Activated naive CD4-positive, alpha-beta T cell (primary cell): ENCODE measurements at regions not wholly inside any gene's neighbourhood (a gene's known extent, or its start where the extent isn't known, plus 50 kb on each side); places are given as distances from the start of the nearest gene placed in this dataset.

Experiments used
- DNase-seq, 4 experiments: peaks; one replicate each; lab custom pipeline; 2025; lab: John Stamatoyannopoulos, UW

GRCh38 chr1:193348091-193348768 lies 161.8 kb upstream of the B3GALT2 start:
- no peak for DNase-seq

- DNase-seq = no peak
Measured at GRCh38 chr1:193346085-193346484, 159.7 kb upstream of the B3GALT2 start.

GRCh38 chr1:193342811-193343210 lies 156.4 kb upstream of the B3GALT2 start:
- no peak for DNase-seq

- DNase-seq = no peak
Measured at GRCh38 chr1:193340331-193340730, 153.9 kb upstream of the B3GALT2 start.

DNA sequence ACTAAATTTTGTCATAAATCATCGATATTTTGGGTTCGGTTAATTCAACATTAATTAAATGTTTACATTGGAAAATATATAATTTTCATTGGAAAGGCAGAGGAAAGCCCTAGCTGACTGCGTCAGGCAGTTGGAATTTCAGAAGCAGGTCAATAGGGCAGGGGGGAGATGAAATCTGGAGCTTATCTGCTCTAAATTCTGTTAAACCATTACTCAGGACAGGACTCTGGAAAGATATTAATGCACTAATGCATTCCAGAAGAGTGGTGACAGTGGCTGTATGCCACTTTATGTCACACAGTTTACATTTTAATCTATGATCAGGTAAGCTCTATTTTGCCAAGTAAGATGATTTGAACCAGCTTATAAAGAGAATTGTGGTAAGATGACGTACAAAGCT lies 153.0 kb upstream of the B3GALT2 start:
- no peak for DNase-seq

DNA sequence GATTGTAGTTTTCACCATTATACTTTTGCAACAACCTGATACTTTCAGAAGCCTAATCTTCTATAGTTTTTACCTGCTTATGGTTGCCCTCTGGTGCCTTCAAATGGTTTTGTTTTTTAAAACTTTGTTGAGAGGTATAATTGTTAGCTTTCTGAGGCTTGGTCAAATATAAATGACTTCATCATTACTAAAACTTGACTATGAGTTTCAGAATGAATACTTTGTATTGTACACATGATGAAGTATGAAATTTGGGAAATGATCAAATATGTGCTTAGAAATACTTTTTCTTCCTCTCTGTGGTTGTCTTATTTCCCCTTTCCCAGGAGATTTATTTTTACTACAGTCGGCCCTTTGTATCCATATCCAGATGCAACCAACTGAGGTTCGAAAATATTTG lies 151.8 kb upstream of the B3GALT2 start:
- DNase-seq = no peak

DNA sequence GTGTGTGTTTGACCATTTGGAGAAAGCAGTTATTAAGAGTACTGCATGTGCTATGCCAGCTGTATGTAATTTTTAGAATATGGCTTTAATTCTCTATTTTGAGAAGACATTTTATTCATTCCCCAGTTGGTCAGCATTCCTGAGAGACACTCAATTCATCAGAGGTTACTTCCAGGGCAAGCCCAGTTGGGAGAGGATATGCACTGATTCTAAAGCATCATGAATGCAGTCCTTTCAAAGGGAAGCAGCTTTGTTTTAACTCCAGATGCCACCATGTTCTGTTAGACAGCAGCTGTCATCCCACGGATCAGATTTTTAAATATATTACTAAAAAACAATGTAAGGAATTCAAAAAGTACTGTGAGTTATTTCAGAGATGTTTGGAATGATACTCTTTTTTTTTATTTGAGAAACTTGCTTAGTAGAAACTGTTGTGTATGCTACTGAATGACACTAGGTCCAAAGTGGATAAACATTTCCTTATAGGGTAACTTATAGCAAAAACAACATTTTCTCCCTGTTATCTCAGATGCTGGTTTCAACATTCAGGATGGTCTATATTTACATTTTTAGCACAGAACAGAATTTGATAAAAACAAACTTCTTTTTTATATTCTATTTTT lies 149.5 kb upstream of the B3GALT2 start:
- no peak for DNase-seq

- no peak for DNase-seq
Measured at GRCh38 chr1:193333166-193333565, 146.8 kb upstream of the B3GALT2 start.

- DNase-seq = no peak
Measured at GRCh38 chr1:193326296-193326695, 139.9 kb upstream of the B3GALT2 start.

DNA sequence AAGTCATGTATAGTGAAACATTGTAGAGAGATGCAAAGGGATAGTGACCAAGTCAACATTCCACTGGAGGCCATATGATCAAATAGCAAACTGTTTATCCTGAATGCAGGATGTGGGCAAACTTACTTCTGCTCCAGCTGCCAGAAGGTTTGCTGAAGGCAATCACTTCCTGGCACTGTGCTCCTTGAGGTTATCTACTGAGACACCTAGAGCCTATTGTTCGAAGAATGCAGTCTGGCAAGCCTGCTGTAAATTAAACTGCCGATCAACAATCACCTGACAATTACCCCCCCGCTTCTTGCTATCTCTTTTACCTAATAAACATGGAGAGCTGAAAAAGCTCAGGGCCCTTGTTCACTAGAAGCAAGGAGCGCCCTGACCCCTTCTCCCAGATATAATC lies 139.4 kb upstream of the B3GALT2 start:
- DNase-seq = no peak

DNA sequence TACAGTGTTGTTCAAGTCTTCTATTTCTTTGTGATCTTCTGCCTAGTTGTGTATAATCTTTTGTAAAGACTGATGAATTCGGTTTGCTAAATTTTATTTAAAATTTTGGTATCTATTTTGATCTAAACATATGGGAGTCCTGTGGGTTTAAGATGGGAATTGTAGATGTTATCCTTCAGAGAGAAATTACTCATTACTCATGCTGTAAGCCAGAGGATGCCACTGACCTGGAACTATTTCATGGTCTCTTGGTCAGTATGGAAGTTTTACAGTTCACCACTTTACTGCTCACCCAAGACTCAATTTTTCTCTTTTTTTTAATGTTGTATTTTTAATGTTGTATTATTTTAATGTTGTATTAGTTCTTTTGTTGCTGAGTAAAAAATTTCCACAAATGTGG lies 138.6 kb upstream of the B3GALT2 start:
- no peak for DNase-seq

GRCh38 chr1:193322211-193322610 lies 135.8 kb upstream of the B3GALT2 start:
- DNase-seq = no peak

DNA sequence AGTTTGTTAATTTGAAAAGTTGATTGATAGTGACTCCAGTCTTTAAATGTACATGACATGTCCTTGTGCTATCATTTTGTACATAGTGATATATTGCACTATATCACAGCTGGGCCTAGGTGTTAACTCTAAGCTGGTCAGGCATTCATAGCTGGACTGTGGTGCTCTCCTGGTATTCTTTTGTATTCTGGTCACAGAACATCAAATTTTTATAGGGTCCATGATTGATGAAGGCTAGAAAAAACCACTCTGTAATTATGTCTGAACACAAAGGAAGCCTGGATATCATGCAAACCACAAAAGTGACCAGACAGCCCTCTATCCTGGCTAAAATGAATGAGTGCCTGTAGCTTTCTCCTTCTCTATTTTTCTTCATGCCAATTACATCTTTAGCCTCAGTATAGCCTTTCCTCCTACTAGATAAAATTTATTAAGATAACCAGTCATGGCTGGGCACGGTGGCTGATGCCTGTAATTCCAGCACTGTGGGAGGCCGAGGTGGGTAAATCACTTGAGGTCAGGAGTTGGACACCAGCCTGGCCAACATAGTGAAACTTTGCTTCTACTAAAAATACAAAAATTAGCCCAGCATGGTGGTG lies 134.9 kb upstream of the B3GALT2 start:
- DNase-seq = no peak

DNA sequence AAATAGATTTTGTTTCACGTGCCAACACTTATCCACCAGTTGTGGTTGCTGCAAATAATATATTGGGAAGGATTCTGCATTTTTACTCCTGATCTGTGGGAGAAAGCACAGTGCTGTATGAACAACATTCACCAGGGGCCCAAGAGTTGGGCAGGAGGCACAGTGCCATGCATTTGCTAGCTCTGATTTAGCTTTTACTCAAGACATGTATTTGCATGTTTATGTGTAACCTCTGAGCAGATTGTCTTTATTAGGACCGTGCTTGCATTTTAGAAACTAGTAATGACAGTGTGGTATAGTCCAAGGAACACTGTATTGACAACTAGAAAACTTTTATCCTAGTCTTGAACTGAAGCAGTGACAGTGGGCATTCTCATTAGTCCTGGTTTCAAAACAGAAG lies 133.9 kb upstream of the B3GALT2 start:
- no peak for DNase-seq

DNA sequence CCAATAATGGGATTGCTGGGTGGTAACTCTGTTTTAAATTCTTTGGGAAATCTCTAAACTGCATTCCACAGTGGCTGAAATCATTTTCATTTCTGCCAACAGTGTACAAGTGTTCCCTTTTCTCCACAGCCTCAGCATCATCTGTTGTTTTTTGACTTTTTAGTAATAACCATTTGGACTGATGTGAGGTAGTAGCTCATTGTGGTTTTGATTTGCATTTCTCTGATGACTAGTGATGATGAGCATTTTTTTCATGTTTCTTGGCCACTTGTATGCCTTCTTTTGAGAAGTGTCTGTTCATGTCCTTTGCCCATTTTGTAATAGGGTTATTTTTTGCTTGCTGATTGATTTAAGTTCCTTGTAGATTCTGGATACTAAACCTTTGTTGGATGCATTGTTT lies 131.9 kb upstream of the B3GALT2 start:
- DNase-seq = no peak

DNA sequence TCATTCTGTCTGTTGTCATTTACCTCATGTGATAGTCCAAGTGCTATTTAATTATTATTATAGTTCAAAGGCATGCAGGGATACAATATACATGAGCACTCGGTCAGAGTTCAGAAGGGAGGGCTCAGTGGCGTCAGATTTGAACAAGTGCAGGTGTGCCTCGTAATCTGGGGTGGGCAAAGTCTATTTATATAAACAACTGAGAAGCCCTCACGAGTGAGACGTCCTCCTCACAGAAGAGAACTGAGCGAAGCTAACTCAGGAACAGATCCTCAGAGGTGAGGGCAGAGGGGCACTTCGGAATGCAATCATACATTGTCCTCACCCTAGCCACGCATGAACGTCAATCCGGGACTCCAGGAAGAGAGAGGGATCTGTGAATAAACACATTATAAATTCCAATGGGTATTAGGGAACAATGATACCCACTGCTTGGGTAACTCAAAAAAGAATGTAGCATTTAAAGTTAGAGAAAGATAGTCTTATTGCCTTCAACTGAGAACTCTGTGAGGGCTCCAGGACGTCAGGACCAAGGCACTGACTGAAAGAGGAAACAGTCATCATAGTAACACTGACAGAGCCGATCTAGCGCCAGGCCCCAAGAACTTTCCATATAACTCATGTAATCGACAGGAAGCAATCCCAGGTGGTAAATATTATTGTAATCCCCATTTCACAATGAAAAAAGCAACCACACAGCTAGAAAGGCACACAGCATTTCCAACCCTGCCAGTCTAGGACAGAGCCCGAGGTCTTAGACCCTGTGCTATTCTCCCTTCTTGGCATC lies 127.1 kb upstream of the B3GALT2 start:
- no peak for DNase-seq

DNA sequence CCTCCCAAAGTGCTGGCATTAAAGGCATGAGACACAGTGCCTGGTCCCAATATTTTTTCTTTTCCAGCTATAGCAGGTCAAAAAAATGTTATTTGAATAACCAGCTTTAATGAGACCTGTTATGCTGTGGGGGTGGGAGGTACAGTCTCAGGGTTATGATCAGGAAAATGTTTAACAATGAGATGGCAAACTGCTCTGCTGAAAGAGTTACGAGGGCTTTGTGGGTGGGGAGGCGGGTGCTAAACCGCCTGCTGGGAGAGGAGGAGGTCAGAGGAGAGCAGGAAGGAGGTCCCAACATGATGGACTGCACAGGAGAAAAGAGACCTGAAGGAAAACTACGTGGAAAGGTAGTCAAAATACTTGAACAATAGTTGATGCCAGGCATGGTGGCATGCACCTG lies 126.0 kb upstream of the B3GALT2 start:
- DNase-seq = no peak

DNA sequence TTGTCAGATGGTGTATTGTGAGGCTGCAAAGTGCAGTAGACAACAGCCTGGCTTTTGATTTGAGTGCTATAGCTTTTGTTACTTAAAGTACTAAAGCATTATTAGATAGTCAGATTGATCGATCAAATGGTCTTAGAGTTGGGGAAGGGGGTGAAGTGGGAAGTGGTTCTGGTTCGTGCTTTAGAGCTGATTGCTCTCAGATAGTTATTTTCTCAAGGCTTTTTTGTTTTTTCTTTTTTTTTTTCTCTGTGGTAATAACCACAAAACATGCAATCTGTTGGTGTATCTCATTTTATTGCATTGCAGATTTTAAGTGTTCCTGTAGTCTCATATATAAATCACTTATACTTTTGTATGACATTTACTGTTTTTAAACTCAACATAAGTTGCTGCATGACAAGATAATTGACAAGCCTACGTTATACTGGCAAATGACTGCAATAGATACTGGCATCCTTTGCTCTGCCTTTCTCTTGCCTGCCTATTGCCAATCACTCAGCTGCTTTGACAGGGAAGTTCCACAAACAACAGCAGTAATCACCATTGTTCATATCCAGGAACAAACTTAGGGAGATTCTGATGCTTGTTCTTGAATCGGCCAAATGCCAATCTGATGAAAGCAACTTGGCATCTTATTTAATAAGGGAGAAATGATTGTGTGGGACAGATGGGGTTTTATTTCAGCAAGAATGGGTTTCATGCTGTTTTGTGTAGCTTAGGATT lies 125.0 kb upstream of the B3GALT2 start:
- DNase-seq = no peak

DNA sequence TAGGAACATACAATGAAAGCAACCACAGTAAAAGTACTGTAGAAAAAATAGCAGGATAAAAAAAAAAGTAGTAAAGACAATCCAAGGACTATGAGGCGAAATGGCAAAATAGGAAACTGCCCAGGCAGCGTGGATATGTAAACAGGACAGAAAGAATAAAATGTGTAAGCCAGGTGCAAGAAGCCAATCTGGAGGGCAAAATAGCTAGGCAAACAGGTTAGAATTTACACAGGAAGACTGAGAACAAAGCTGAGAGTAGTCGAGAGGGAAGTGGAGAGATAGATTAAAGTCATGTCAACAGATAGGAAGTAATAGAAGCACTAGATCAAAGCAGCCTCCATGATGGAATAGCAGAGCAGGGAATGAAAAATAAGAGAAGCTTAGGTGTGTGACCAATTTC lies 124.2 kb upstream of the B3GALT2 start:
- no peak for DNase-seq

- DNase-seq = no peak
Measured at GRCh38 chr1:193309936-193310475, 123.6 kb upstream of the B3GALT2 start.

DNA sequence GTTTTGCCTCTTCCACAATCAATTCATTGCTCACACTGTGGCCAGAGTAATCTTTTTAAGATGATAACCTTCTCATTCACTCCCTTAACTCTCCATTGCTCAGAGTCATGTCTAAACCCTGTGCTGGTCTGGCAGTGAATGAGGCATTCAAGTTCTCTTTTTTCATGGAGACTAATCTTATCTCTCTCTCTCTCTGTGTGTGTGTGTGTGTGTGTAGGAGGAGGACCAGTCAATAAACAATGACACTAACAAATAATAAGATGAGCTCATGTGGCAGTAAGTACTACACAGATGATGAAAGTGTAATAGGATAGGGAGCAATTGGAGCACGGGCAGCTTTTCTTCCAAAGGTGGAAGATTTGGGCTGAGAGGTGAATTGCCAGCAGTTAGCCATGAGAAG lies 122.0 kb upstream of the B3GALT2 start:
- no peak for DNase-seq

DNA sequence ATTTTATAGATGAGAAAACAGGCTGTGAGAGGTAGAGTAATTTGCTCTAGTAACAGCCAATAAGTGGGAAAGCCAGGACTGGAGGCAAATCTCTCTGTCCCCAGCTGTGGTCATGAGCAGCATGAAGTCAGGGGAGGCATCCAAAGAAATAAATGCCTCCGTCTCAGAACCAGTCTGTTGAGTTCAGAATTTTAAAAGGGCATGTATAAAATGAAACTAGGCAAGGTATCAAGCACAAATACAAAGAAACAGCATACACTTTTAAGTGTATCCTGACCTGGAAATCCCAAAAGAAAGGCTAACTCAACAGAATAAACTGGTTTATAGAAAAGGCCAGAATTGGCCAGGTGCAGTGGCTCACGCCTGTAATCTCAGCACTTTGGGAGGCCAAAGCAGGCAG lies 120.0 kb upstream of the B3GALT2 start:
- no peak for DNase-seq
